WTC11 (cell line): ENCODE measurements at regions not wholly inside any gene's neighbourhood (a gene's known extent, or its start where the extent isn't known, plus 50 kb on each side); places are given as distances from the start of the nearest gene placed in this dataset.

ENCODE experiments used
- ATAC-seq: fragments of 200-7000 bp; cut with Tn5 transposase; 2 replicates; pipeline ENCODE4 v1.10.0; 2021; ENCODE audit warnings: mild to moderate bottlenecking, moderate library complexity
- CTCF ChIA-PET: fragments of 300-600 bp; sonication (Branson Sonifier 250); formaldehyde crosslinking; loops from one replicate; lab custom pipeline; 2021; ENCODE audit warnings: antibody characterized with exemption; lab: Charles Lee
- POLR2A ChIA-PET: fragments of 350-600 bp; sonication (Branson Sonifier 250); formaldehyde crosslinking; loops from one replicate; lab custom pipeline; 2021; ENCODE audit warnings: antibody characterized with exemption; lab: Charles Lee
- DNase-seq: peaks from one replicate; pipeline ENCODE4 v3.0.0; 2021; ENCODE audit warnings: low spot score
- H3K27ac Mint-ChIP-seq: 2 replicates; pipeline ENCODE4 v1.8.0; 2021; ENCODE audit warnings: mixed read lengths
- H3K27me3 Mint-ChIP-seq: 2 replicates; pipeline ENCODE4 v1.8.0; 2021; ENCODE audit warnings: low read depth, mild to moderate bottlenecking, moderate library complexity, mixed read lengths
- H3K36me3 Mint-ChIP-seq: 2 replicates; pipeline ENCODE4 v1.8.0; 2021; ENCODE audit warnings: mixed read lengths
- H3K4me1 Mint-ChIP-seq: 2 replicates; pipeline ENCODE4 v1.8.0; 2022; ENCODE audit warnings: mixed read lengths
- H3K4me3 Mint-ChIP-seq: 2 replicates; pipeline ENCODE4 v1.8.0; 2021; ENCODE audit warnings: mild to moderate bottlenecking, moderate library complexity, mixed read lengths
- H3K9me3 Mint-ChIP-seq: 2 replicates; pipeline ENCODE4 v1.8.0; 2021; ENCODE audit warnings: mixed read lengths
- AFF4 ChIP-seq: sonication (generic); formaldehyde crosslinking; IDR thresholded peaks from 2 replicates; pipeline ENCODE4 v1.8.1; 2023; ENCODE audit warnings: mild to moderate bottlenecking, missing genetic modification reagents, borderline replicate concordance
- ATF2 ChIP-seq: sonication (generic); formaldehyde crosslinking; IDR thresholded peaks from 2 replicates; pipeline ENCODE4 v1.8.1; 2022; ENCODE audit warnings: low read depth, missing genetic modification reagents, borderline replicate concordance
- ATF3 ChIP-seq: sonication (generic); formaldehyde crosslinking; conservative IDR thresholded peaks from 2 replicates; pipeline ENCODE4 v1.8.1; 2022; ENCODE audit warnings: mild to moderate bottlenecking, missing genetic modification reagents
- ELF4 ChIP-seq: sonication (generic); formaldehyde crosslinking; IDR thresholded peaks from 2 replicates; pipeline ENCODE4 v1.8.1; 2022; ENCODE audit warnings: low read depth, mild to moderate bottlenecking, moderate library complexity, missing genetic modification reagents
- FOXP1 ChIP-seq: sonication (generic); formaldehyde crosslinking; IDR thresholded peaks from 2 replicates; pipeline ENCODE4 v1.8.0; 2022; ENCODE audit warnings: missing genetic modification reagents, mild to moderate bottlenecking, moderate library complexity, borderline replicate concordance
- GABPB1 ChIP-seq: sonication (generic); formaldehyde crosslinking; IDR thresholded peaks from 2 replicates; pipeline ENCODE4 v1.8.1; 2023; ENCODE audit warnings: mild to moderate bottlenecking, missing genetic modification reagents
- HMGA2 ChIP-seq: fragments of 250-450 bp; sonication (Bioruptor Pico); IDR thresholded peaks from 2 replicates; pipeline ENCODE4 v1.4.0; 2021; ENCODE audit warnings: mild to moderate bottlenecking, moderate library complexity
- IRF2 ChIP-seq: sonication (generic); formaldehyde crosslinking; IDR thresholded peaks from 2 replicates; pipeline ENCODE4 v1.8.0; 2022; ENCODE audit warnings: low read depth, missing genetic modification reagents, borderline replicate concordance
- KAT7 ChIP-seq: sonication (generic); formaldehyde crosslinking; IDR thresholded peaks from 2 replicates; pipeline ENCODE4 v1.8.1; 2023; ENCODE audit warnings: missing genetic modification reagents, mild to moderate bottlenecking, borderline replicate concordance
- MAX ChIP-seq: sonication (generic); formaldehyde crosslinking; IDR thresholded peaks from 2 replicates; pipeline ENCODE4 v1.8.0; 2022; ENCODE audit warnings: mild to moderate bottlenecking, missing genetic modification reagents
- NFYB ChIP-seq: sonication (generic); formaldehyde crosslinking; conservative IDR thresholded peaks from 2 replicates; pipeline ENCODE4 v1.8.0; 2022; ENCODE audit warnings: low read depth, missing genetic modification reagents
- RELA ChIP-seq: sonication (generic); formaldehyde crosslinking; IDR thresholded peaks from 2 replicates; pipeline ENCODE4 v1.8.1; 2022; ENCODE audit warnings: missing genetic modification reagents, mild to moderate bottlenecking, borderline replicate concordance
- TP53 ChIP-seq: sonication (generic); formaldehyde crosslinking; IDR thresholded peaks from 2 replicates; pipeline ENCODE4 v1.8.1; 2023; ENCODE audit warnings: mild to moderate bottlenecking, missing genetic modification reagents
- USF2 ChIP-seq: sonication (generic); formaldehyde crosslinking; IDR thresholded peaks from 2 replicates; pipeline ENCODE4 v1.8.1; 2023; ENCODE audit warnings: mild to moderate bottlenecking, missing genetic modification reagents, moderate library complexity
- ZNF219 ChIP-seq: sonication (generic); formaldehyde crosslinking; IDR thresholded peaks from 2 replicates; pipeline ENCODE4 v1.8.0; 2023; ENCODE audit warnings: missing genetic modification reagents, mild to moderate bottlenecking, borderline replicate concordance
- ZNF317 ChIP-seq: sonication (generic); formaldehyde crosslinking; IDR thresholded peaks from 2 replicates; pipeline ENCODE4 v1.8.1; 2023; ENCODE audit warnings: low read depth, mild to moderate bottlenecking, moderate library complexity, missing genetic modification reagents, borderline replicate concordance
- ZNF425 ChIP-seq: fragments of 250-450 bp; sonication (Bioruptor Pico); conservative IDR thresholded peaks from 2 replicates; pipeline ENCODE4 v1.9.0; 2021; ENCODE audit warnings: mild to moderate bottlenecking

- Mint-ChIP-seq H3K4me3 (no peak overlapping the region), H3K27me3 (no peaks in the 10 kb centered on the region), H3K9me3 (peaks cover 7% of the 10 kb centered on the region; the same call in 1 of the 2 replicates), H3K4me1 (no peaks in the 10 kb centered on the region; the same call in 1 of the 2 replicates), H3K27ac (no peak overlapping the region), H3K36me3 (no peaks in the 10 kb centered on the region)
- ChIA-PET CTCF (interaction anchor here (0.5 kb wide), 1 partner anchor 21 kb away, joined by 3 read pairs; no protein-coding TSS in a partner anchor), POLR2A (no interaction called here)
- DNase-seq (no peak), ATAC-seq (no peak)
- TF ChIP-seq MAX (CRISPR knock-in tag), result no peak
- no peak for TF ChIP-seq ELF4 (CRISPR knock-in tag)
- no peak for TF ChIP-seq ZNF425 (CRISPR knock-in tag)
Observed at GRCh38 chr1:177854951-177855350, 114.9 kb downstream of the SEC16B start.

GRCh38 chr1:177849579-177850290, 120.1 kb downstream of the SEC16B start:
- TF ChIP-seq ZNF219 (CRISPR knock-in tag), result no peak
- TF ChIP-seq TP53 (CRISPR knock-in tag), result no peak
- no peak for TF ChIP-seq HMGA2
- TF ChIP-seq RELA (CRISPR knock-in tag), result no peak
- no peak for TF ChIP-seq USF2 (CRISPR knock-in tag)
- no peak for TF ChIP-seq AFF4 (CRISPR knock-in tag)
- no peak for TF ChIP-seq ATF3 (CRISPR knock-in tag)
- TF ChIP-seq ZNF317 (CRISPR knock-in tag), result no peak
- TF ChIP-seq KAT7, result no peak
- no peak for TF ChIP-seq GABPB1 (CRISPR knock-in tag)
- TF ChIP-seq FOXP1, result no peak
- TF ChIP-seq IRF2 (CRISPR knock-in tag), result no peak
- no peak for TF ChIP-seq ATF2 (CRISPR knock-in tag)
- TF ChIP-seq NFYB (CRISPR knock-in tag), result no peak
- Mint-ChIP-seq H3K27ac (no peak overlapping the region), H3K4me1 (no peaks in the 10 kb centered on the region), H3K36me3 (no peaks in the 10 kb centered on the region), H3K4me3 (no peak overlapping the region), H3K27me3 (no peaks in the 10 kb centered on the region), H3K9me3 (peaks cover 4% of the 10 kb centered on the region; the same call in 1 of the 2 replicates)
- ATAC-seq (no peak), DNase-seq (no peak)
- ChIA-PET CTCF (no interaction called here), POLR2A (no interaction called here)
